ENCODE measurements at regions not wholly inside any gene's neighbourhood (a gene's known extent, or its start where the extent isn't known, plus 50 kb on each side); places are given as distances from the start of the nearest gene placed in this dataset.
"Not testable (repeated sequence)": the region's sequence is repeated elsewhere in the genome, so short reads cannot be mapped to it uniquely, and the experiment has no call there.

- in situ Hi-C loops (cut with MboI; ENCODE audit: low pct_unique_long_range_greater_than_20kb, low sequenced_read_pairs, unreplicated experiment): not testable (repeated sequence)
Measured at GRCh38 chr3:193970131-193970772, 165.7 kb upstream of the HES1 start.

GRCh38 chr3:193970773-193971206 is 165.2 kb upstream of the HES1 start:
- in situ Hi-C loops (cut with MboI; ENCODE audit: low pct_unique_long_range_greater_than_20kb, low sequenced_read_pairs, unreplicated experiment): no loop called here

More at GRCh38 chr3:193970131-193970772, 165.7 kb upstream of the HES1 start:
- TF ChIP-seq CTCF (IDR thresholded peaks at IDR 0.05; ENCODE audit: extremely low read depth, insufficient read depth, missing control alignments): peak; percentile 57
- peak; percentile 45 for DNase-seq (ENCODE audit: low spot score)

GRCh38 chr3:193971261-193971751 is 164.6 kb upstream of the HES1 start:
- DNase-seq (ENCODE audit: low spot score): peak; percentile 65
- TF ChIP-seq CTCF (IDR thresholded peaks at IDR 0.05; ENCODE audit: extremely low read depth, insufficient read depth, missing control alignments): no peak
- in situ Hi-C loops (cut with MboI; ENCODE audit: low pct_unique_long_range_greater_than_20kb, low sequenced_read_pairs, unreplicated experiment): no loop called here

More at GRCh38 chr3:193970773-193971206, 165.2 kb upstream of the HES1 start:
- no peak for DNase-seq (ENCODE audit: low spot score)
- no peak for TF ChIP-seq CTCF (IDR thresholded peaks at IDR 0.05; ENCODE audit: extremely low read depth, insufficient read depth, missing control alignments)

- in situ Hi-C loops (cut with MboI; ENCODE audit: low pct_unique_long_range_greater_than_20kb, low sequenced_read_pairs, unreplicated experiment): no loop called here
- no peak for DNase-seq (ENCODE audit: low spot score)
- no peak for TF ChIP-seq CTCF (IDR thresholded peaks at IDR 0.05; ENCODE audit: extremely low read depth, insufficient read depth, missing control alignments)
Measured at GRCh38 chr3:193971966-193972365, 164.0 kb upstream of the HES1 start.

GRCh38 chr3:193972832-193973231 is 163.1 kb upstream of the HES1 start:
- DNase-seq (ENCODE audit: low spot score): no peak
- TF ChIP-seq CTCF (IDR thresholded peaks at IDR 0.05; ENCODE audit: extremely low read depth, insufficient read depth, missing control alignments): no peak

GRCh38 chr3:193974191-193974652 is 161.7 kb upstream of the HES1 start:
- no peak for TF ChIP-seq CTCF (IDR thresholded peaks at IDR 0.05; ENCODE audit: extremely low read depth, insufficient read depth, missing control alignments)
- DNase-seq (ENCODE audit: low spot score): no peak
- in situ Hi-C loops (cut with MboI; ENCODE audit: low pct_unique_long_range_greater_than_20kb, low sequenced_read_pairs, unreplicated experiment): no loop called here

More at GRCh38 chr3:193972832-193973231, 163.1 kb upstream of the HES1 start:
- in situ Hi-C loops (cut with MboI; ENCODE audit: low pct_unique_long_range_greater_than_20kb, low sequenced_read_pairs, unreplicated experiment): no loop called here

Measured in GM13977 (cell line).